ENCODE measurements at regions not wholly inside any gene's neighbourhood (a gene's known extent, or its start where the extent isn't known, plus 50 kb on each side); places are given as distances from the start of the nearest gene placed in this dataset.

- no peaks in the 10 kb centered on the region for H3K79me2 ChIP-seq (ENCODE audit: insufficient read depth, low read length)
- no peak overlapping the region for H2AFZ ChIP-seq (ENCODE audit: low read length)
- no peaks in the 10 kb centered on the region for H3F3A ChIP-seq (ENCODE audit: insufficient read depth, low read length)
- no peaks in the 10 kb centered on the region for H3K9me3 ChIP-seq (ENCODE audit: low read length)
- TF ChIP-seq EZH2 (IDR thresholded peaks at IDR 0.05; ENCODE audit: borderline replicate concordance, low read length) = no peak
- TF ChIP-seq, protein P1, sequence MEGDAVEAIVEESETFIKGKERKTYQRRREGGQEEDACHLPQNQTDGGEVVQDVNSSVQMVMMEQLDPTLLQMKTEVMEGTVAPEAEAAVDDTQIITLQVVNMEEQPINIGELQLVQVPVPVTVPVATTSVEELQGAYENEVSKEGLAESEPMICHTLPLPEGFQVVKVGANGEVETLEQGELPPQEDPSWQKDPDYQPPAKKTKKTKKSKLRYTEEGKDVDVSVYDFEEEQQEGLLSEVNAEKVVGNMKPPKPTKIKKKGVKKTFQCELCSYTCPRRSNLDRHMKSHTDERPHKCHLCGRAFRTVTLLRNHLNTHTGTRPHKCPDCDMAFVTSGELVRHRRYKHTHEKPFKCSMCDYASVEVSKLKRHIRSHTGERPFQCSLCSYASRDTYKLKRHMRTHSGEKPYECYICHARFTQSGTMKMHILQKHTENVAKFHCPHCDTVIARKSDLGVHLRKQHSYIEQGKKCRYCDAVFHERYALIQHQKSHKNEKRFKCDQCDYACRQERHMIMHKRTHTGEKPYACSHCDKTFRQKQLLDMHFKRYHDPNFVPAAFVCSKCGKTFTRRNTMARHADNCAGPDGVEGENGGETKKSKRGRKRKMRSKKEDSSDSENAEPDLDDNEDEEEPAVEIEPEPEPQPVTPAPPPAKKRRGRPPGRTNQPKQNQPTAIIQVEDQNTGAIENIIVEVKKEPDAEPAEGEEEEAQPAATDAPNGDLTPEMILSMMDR (IDR thresholded peaks at IDR 0.05; ENCODE audit: low read length) = no peak
- H3K9me2 ChIP-seq (ENCODE audit: low read depth, low read length) = no peaks in the 10 kb centered on the region
- no peaks in the 10 kb centered on the region for H3K36me3 ChIP-seq (ENCODE audit: insufficient read depth, low read length)
- no peak overlapping the region for H3K4me3 ChIP-seq (ENCODE audit: low read depth, low read length, poor library complexity, severe bottlenecking)
- H3K27me3 ChIP-seq (ENCODE audit: insufficient read depth, low read length) = no peaks in the 10 kb centered on the region
- H3K27ac ChIP-seq (ENCODE audit: low read depth, low read length, poor library complexity, severe bottlenecking) = no peak overlapping the region
- no peaks in the 10 kb centered on the region for H3K4me1 ChIP-seq (ENCODE audit: insufficient read depth, low read length, severe bottlenecking)
- no peak overlapping the region for H3K4me2 ChIP-seq (ENCODE audit: low read length)
- H3K9ac ChIP-seq (ENCODE audit: low read length) = no peak overlapping the region
- no peaks in the 10 kb centered on the region for H4K20me1 ChIP-seq (ENCODE audit: insufficient read depth, low read length)
Measured at GRCh38 chr5:175382171-175382570, 61.8 kb downstream of the DRD1 start.

DNA sequence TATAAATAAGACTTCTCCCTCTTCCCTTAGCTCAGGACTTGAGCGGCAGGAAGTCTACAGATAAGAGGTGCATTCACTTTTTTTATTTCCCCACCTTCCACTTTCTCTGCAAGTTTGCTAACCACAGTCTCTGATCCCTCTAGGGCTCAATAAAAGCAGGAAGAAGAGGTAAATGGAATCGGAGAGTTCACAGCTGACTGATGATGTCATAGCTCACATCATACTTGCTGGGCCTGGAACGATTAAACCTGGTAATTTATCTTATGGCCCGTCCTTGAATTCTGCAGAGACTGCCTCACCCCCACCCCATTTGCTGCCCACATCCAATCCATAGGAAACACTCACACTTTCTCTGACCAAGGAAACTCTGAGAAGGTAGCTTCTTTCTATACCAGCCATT is 62.9 kb downstream of the DRD1 start:
- H3K4me1 ChIP-seq (ENCODE audit: insufficient read depth, low read length, severe bottlenecking) = no peaks in the 10 kb centered on the region
- H3F3A ChIP-seq (ENCODE audit: insufficient read depth, low read length) = no peaks in the 10 kb centered on the region
- no peak overlapping the region for H2AFZ ChIP-seq (ENCODE audit: low read length)
- no peak overlapping the region for H3K27ac ChIP-seq (ENCODE audit: low read depth, low read length, poor library complexity, severe bottlenecking)
- H3K9me3 ChIP-seq (ENCODE audit: low read length) = no peaks in the 10 kb centered on the region
- no peak overlapping the region for H3K4me3 ChIP-seq (ENCODE audit: low read depth, low read length, poor library complexity, severe bottlenecking)
- no peak overlapping the region for H3K9ac ChIP-seq (ENCODE audit: low read length)
- H3K27me3 ChIP-seq (ENCODE audit: insufficient read depth, low read length) = no peaks in the 10 kb centered on the region
- no peak overlapping the region for H3K4me2 ChIP-seq (ENCODE audit: low read length)
- no peaks in the 10 kb centered on the region for H3K36me3 ChIP-seq (ENCODE audit: insufficient read depth, low read length)
- H3K9me2 ChIP-seq (ENCODE audit: low read depth, low read length) = no peaks in the 10 kb centered on the region
- TF ChIP-seq EZH2 (IDR thresholded peaks at IDR 0.05; ENCODE audit: borderline replicate concordance, low read length) = no peak
- TF ChIP-seq, protein P1 (IDR thresholded peaks at IDR 0.05; ENCODE audit: low read length) = no peak
- H3K79me2 ChIP-seq (ENCODE audit: insufficient read depth, low read length) = no peaks in the 10 kb centered on the region
- no peaks in the 10 kb centered on the region for H4K20me1 ChIP-seq (ENCODE audit: insufficient read depth, low read length)

GRCh38 chr5:175380701-175381100 is 63.3 kb downstream of the DRD1 start:
- H3K4me2 ChIP-seq (ENCODE audit: low read length) = no peak overlapping the region
- H3K36me3 ChIP-seq (ENCODE audit: insufficient read depth, low read length) = no peaks in the 10 kb centered on the region
- no peak overlapping the region for H3K9ac ChIP-seq (ENCODE audit: low read length)
- no peaks in the 10 kb centered on the region for H3K79me2 ChIP-seq (ENCODE audit: insufficient read depth, low read length)
- no peaks in the 10 kb centered on the region for H3K4me1 ChIP-seq (ENCODE audit: insufficient read depth, low read length, severe bottlenecking)
- no peak overlapping the region for H3K27ac ChIP-seq (ENCODE audit: low read depth, low read length, poor library complexity, severe bottlenecking)
- no peaks in the 10 kb centered on the region for H4K20me1 ChIP-seq (ENCODE audit: insufficient read depth, low read length)
- H3K27me3 ChIP-seq (ENCODE audit: insufficient read depth, low read length) = no peaks in the 10 kb centered on the region
- H3K9me3 ChIP-seq (ENCODE audit: low read length) = no peaks in the 10 kb centered on the region
- no peak overlapping the region for H3K4me3 ChIP-seq (ENCODE audit: low read depth, low read length, poor library complexity, severe bottlenecking)
- no peak for TF ChIP-seq EZH2 (IDR thresholded peaks at IDR 0.05; ENCODE audit: borderline replicate concordance, low read length)
- TF ChIP-seq, protein P1 (IDR thresholded peaks at IDR 0.05; ENCODE audit: low read length) = no peak
- no peaks in the 10 kb centered on the region for H3K9me2 ChIP-seq (ENCODE audit: low read depth, low read length)
- H2AFZ ChIP-seq (ENCODE audit: low read length) = no peak overlapping the region
- no peaks in the 10 kb centered on the region for H3F3A ChIP-seq (ENCODE audit: insufficient read depth, low read length)

All from OCI-LY1 (cell line).